GM12874 (cell line): ENCODE measurements at regions not wholly inside any gene's neighbourhood (a gene's known extent, or its start where the extent isn't known, plus 50 kb on each side); places are given as distances from the start of the nearest gene placed in this dataset.

ENCODE experiments used
- CTCF ChIP-seq: IDR thresholded peaks from 2 replicates; pipeline ENCODE4 v1.5.1; 2011; ENCODE audit warnings: low read depth, mild to moderate bottlenecking, control low read depth, low read length, moderate library complexity; ENCODE audit not compliant: insufficient read depth

GRCh38 chr3:88996691-88997090, 110.7 kb upstream of the EPHA3 start:
- no peak for TF ChIP-seq CTCF

- no peak for TF ChIP-seq CTCF
These were observed 110.2 kb upstream of the EPHA3 start for GRCh38 chr3:88997260-88997659.

GRCh38 chr3:89000886-89001285, 106.5 kb upstream of the EPHA3 start:
- no peak for TF ChIP-seq CTCF

GRCh38 chr3:89002191-89002590, 105.2 kb upstream of the EPHA3 start:
- TF ChIP-seq CTCF: no peak

GRCh38 chr3:89013536-89013935, 93.9 kb upstream of the EPHA3 start:
- no peak for TF ChIP-seq CTCF

GRCh38 chr3:89017531-89017930, 89.9 kb upstream of the EPHA3 start:
- TF ChIP-seq CTCF: no peak

GRCh38 chr3:89025185-89025584, 82.2 kb upstream of the EPHA3 start:
- TF ChIP-seq CTCF: no peak
